T47D (cell line): ENCODE measurements at regions not wholly inside any gene's neighbourhood (a gene's known extent, or its start where the extent isn't known, plus 50 kb on each side); places are given as distances from the start of the nearest gene placed in this dataset.
"Not testable (repeated sequence)": the region's sequence is repeated elsewhere in the genome, so short reads cannot be mapped to it uniquely, and the experiment has no call there.

ENCODE experiments used
- DNase-seq, 2 experiments: peaks; one replicate each; pipeline versions ENCODE4 v3.0.0 to v3.0.0-alpha.2; 2011 to 2012; ENCODE audit warnings: low read depth in 1 of 2, low spot score in 1 of 2
- JUND ChIP-seq: IDR thresholded peaks from 2 replicates; pipeline ENCODE4 v1.6.1; 2012; ENCODE audit warnings: low read depth
- in situ Hi-C: cut with HindIII; loops from 2 replicates; pipeline ENCODE4 v1.10.0; 2016; ENCODE audit warnings: low sequenced_read_pairs, low pct_unique_long_range_greater_than_20kb

DNA sequence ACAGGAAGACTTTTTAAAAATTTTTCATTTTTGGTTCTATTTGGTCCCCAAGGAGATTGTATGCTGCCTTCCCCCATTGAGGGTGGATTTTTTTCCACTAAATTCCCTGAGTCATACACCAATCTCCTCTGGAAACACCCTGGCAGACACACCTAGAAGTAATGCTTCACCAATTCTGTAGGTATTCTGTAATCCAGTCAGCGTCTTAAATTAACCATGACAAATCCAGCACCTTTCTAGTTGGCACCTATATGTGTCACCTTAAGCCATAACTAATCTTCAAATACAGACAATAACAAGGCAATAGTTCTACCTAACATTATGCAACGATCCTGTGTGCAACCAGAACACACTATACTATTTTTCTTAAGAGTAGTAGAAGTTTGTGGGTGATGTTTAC is 459.1 kb upstream of the NDN start:
- in situ Hi-C loops = no loop called here
- no peak for TF ChIP-seq JUND
- no peak for DNase-seq

GRCh38 chr15:24150542-24150941 is 463.4 kb upstream of the NDN start:
- DNase-seq = no peak
- in situ Hi-C loops = no loop called here
- no peak for TF ChIP-seq JUND

GRCh38 chr15:24158306-24158705 is 471.2 kb upstream of the NDN start:
- in situ Hi-C loops, DNase-seq: not testable (repeated sequence)

- DNase-seq, in situ Hi-C loops: not testable (repeated sequence)
These were observed 478.4 kb upstream of the NDN start for GRCh38 chr15:24165512-24165911.

DNA sequence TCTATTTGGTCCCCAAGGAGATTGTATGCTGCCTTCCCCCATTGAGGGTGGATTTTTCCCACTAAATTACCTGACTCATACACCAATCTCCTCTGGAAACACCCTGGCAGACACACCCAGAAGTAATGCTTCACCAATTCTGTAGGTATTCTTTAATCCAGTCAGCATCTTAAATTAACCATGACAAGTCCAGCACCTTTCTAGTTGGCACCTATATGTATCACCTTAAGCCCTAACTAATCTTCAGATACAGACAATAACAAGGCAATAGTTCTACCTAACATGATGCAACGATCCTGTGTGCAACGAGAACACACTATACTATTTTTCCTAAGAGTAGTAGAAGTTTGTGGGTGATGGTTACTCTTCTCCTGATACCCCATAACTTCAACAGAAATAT is 473.3 kb upstream of the NPAP1 start:
- in situ Hi-C loops, DNase-seq: not testable (repeated sequence)

DNA sequence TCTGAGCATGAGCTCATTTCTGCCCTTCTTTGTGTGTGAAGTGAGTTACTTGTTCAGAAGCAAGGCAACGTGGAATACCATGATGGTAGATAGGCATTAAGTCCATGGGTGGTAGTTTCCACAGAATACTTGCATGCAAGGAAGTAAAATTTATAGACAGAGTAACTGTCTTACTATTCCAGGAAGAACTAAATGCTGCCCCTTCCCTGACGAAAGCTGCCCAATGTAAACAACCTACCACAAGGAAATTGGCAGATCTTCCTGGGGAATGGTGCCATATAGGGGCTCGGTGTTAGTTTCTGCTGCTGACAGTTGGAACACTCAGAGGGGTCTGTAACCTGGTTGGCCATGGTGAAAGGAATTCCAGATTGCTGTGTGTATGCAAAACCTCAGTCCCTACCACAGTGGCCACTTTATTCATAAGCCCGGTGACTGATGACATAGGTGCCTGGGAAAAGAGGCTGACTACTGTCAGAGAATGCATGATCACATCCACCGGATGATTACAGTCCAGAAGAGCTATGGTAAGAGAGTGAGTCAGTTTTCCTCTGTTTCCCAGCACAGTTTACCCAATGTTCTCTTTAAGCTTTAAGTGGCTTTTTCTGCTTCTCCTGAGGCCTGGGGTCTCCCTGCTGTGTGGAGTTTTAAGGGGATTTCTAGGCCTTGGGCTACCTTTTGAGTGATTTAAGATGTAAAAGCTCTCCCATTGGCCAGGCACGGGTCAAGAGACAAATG is 463.7 kb upstream of the NPAP1 start:
- in situ Hi-C loops, DNase-seq: not testable (repeated sequence)

- in situ Hi-C loops = no loop called here
- no peak for DNase-seq
- no peak for TF ChIP-seq JUND
These were observed 451.8 kb upstream of the NPAP1 start for GRCh38 chr15:24223739-24224138.

GRCh38 chr15:24224161-24224560 is 451.4 kb upstream of the NPAP1 start:
- in situ Hi-C loops = no loop called here
- DNase-seq = peak in 1 of 2 experiments; percentile 72
- no peak for TF ChIP-seq JUND

DNA sequence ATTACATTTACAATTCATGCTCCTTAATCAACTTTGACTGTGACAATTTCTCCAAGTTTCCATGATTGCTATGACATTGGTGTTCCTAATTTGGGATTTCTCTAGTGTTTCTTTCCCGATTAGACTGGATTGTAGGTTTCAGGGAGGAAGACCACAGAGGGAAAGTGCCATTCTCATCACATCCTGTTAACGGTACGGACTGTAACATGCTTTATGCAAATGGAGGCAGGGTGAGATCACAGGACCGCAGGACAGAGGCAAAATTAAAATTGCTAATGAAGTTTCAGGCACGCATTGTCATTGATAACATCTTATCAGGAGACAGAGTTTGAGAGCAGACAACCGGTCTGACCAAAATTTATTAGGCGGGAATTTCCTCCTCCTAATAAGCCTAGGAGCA is 446.7 kb upstream of the NPAP1 start:
- DNase-seq, in situ Hi-C loops: not testable (repeated sequence)

DNA sequence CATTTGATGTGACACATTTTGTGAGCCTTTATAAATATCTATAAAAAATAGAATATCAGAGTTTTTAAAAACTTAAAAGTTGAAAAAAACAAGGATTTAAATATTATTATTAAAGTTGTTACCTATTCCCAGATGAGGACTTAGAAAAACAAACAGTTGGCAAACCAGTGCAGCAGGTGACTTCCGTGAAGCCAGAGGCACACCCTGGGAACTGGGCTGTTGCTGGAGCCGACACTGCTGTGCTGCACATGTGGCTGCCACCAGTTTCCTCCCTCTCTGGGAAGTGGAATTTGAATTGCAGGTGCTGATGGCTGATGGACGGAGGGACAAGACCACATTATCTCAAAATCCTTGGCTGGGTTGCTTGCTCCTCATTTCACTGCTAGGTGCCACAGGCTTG is 442.4 kb upstream of the NPAP1 start:
- DNase-seq = not testable (repeated sequence)

GRCh38 chr15:24240580-24240979 is 435.0 kb upstream of the NPAP1 start:
- DNase-seq, in situ Hi-C loops: not testable (repeated sequence)

More for the DNA sequence above, 442.4 kb upstream of the NPAP1 start:
- in situ Hi-C loops = not testable (repeated sequence)

- in situ Hi-C loops = not testable (repeated sequence)
- DNase-seq = peak in 1 of 2 experiments; percentile 28
These were observed 416.5 kb upstream of the NPAP1 start for GRCh38 chr15:24259106-24259505.

- in situ Hi-C loops, DNase-seq: not testable (repeated sequence)
These were observed 415.2 kb upstream of the NPAP1 start for GRCh38 chr15:24260407-24260806.

DNA sequence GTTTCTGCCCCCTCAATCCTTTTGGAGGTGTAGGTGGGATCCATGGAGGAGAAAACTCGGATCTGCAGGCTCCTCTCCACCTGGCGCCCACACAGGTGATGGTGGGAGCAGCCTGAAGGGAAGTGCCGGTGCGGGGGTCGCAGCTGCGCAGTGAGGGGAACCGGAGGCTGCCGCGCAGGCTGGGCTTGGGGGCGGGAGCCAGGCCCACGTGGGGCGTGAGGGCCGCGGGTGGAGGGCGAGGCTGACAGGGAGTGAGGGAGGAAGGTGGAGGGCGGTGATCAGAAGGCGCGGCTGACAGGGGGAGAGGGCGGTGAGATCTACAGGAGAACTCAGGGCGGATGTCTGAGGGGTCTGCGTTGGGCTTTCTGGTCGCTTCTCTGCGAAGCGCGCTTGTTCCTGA is 414.7 kb upstream of the NPAP1 start:
- DNase-seq, in situ Hi-C loops: not testable (repeated sequence)

- in situ Hi-C loops = not testable (repeated sequence)
- DNase-seq = peak in 1 of 2 experiments; percentile 32
These were observed 406.9 kb upstream of the NPAP1 start for GRCh38 chr15:24268536-24269165.
